ENCODE measurements at regions not wholly inside any gene's neighbourhood (a gene's known extent, or its start where the extent isn't known, plus 50 kb on each side); places are given as distances from the start of the nearest gene placed in this dataset.
A peak's percentile ranks its signal among the peaks of the same experiment; 100 is the strongest.

DNA sequence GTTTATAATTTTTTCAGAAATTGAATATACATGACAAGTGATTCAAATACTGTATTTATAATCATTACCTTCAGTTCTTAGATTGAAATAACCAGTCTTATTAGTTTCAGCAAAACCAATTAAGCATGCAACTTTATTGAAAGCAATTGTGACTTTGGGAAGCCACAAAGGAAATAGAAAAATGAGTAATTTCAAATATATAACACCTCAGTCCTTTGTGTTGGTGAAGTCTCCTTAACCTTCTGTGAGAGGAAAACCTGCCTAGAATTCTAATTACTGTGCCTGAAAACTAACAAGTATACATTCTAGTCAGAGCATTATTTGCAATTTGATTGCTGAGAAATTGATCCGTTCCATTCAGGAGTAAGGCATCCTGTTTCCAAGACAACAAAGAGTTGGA lies 95.8 kb downstream of the S1PR1 start:
- DNase-seq (ENCODE audit: low read depth in 2 of 2), result no peak
- no peak overlapping the region for H3K4me3 ChIP-seq (replicated peaks in 1 of 2; ENCODE audit: low read depth in 2 of 2, low read length in 2 of 2)
- TF ChIP-seq, protein P1, sequence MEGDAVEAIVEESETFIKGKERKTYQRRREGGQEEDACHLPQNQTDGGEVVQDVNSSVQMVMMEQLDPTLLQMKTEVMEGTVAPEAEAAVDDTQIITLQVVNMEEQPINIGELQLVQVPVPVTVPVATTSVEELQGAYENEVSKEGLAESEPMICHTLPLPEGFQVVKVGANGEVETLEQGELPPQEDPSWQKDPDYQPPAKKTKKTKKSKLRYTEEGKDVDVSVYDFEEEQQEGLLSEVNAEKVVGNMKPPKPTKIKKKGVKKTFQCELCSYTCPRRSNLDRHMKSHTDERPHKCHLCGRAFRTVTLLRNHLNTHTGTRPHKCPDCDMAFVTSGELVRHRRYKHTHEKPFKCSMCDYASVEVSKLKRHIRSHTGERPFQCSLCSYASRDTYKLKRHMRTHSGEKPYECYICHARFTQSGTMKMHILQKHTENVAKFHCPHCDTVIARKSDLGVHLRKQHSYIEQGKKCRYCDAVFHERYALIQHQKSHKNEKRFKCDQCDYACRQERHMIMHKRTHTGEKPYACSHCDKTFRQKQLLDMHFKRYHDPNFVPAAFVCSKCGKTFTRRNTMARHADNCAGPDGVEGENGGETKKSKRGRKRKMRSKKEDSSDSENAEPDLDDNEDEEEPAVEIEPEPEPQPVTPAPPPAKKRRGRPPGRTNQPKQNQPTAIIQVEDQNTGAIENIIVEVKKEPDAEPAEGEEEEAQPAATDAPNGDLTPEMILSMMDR (IDR thresholded peaks at IDR 0.05; ENCODE audit: low read depth, low read length), result no peak

- H3K4me3 ChIP-seq (replicated peaks in 1 of 2; ENCODE audit: low read depth in 2 of 2, low read length in 2 of 2), result no peak overlapping the region
- TF ChIP-seq, protein P1 (IDR thresholded peaks at IDR 0.05; ENCODE audit: low read depth, low read length), result no peak
- no peak for DNase-seq (ENCODE audit: low read depth in 2 of 2)
Measured at GRCh38 chr1:101333186-101333585, 96.4 kb downstream of the S1PR1 start.

GRCh38 chr1:101337968-101338367 lies 101.1 kb downstream of the S1PR1 start:
- TF ChIP-seq, protein P1 (IDR thresholded peaks at IDR 0.05; ENCODE audit: low read depth, low read length), result no peak
- no peak for DNase-seq (ENCODE audit: low read depth in 2 of 2)
- no peak overlapping the region for H3K4me3 ChIP-seq (replicated peaks in 1 of 2; ENCODE audit: low read depth in 2 of 2, low read length in 2 of 2)

DNA sequence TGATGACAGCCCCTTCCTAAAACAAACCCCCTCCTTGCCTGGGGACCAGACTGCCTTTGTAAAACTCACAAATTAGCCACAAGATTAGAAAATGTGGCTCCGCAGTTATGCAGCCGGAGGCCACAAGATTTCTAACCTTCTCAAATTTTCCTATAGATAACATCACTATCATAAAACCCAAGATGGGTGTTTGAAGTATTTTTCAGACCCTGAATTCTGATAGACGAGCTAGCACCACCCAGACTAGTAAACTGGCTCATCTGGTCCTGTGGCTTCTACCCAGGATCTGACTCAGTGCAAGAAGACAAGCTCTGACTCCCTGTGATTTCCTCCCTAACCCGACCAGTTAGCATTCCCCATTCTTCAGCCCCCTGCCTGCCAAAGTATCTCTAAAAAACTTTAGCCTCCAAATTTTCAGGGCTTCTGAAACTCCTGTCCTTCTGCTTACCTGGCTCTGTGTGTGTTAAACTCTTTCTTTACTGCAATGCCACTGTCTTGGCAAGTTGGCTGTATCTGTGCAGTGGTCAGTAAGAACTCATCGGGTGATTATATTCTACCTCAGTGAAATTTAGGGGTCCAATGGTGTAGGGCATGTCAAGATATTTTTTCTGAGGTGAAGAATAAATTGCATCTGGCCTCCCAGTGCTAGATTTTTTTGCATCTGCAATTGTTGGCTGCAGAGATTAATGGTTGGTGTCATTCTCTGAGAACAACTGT lies 102.1 kb downstream of the S1PR1 start:
- no peak overlapping the region for H3K4me3 ChIP-seq (replicated peaks in 1 of 2; ENCODE audit: low read depth in 2 of 2, low read length in 2 of 2)
- DNase-seq (ENCODE audit: low read depth in 2 of 2), result peak in 1 of 2 donors; percentile 29
- TF ChIP-seq, protein P1 (IDR thresholded peaks at IDR 0.05; ENCODE audit: low read depth, low read length), result no peak

DNA sequence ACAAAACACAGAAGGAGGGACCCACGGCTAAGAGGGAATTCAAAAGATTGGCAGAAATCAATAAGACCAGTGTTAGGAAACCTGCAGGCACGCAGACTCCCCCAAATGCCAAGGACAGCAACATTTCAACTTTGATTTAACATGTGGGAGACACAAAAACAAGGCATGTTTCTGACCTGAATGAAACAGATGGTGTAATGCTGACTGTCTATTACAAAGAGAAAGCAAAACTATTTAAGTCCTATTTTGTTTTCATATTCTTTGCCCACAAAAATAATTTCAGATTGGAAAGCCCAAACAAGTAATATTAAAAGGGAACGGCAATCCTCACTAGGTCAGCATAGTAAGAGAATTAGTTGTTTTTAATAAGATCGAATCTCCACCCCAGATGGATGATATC lies 107.9 kb downstream of the S1PR1 start:
- no peak overlapping the region for H3K4me3 ChIP-seq (replicated peaks in 1 of 2; ENCODE audit: low read depth in 2 of 2, low read length in 2 of 2)
- TF ChIP-seq, protein P1 (IDR thresholded peaks at IDR 0.05; ENCODE audit: low read depth, low read length), result no peak
- no peak for DNase-seq (ENCODE audit: low read depth in 2 of 2)

DNA sequence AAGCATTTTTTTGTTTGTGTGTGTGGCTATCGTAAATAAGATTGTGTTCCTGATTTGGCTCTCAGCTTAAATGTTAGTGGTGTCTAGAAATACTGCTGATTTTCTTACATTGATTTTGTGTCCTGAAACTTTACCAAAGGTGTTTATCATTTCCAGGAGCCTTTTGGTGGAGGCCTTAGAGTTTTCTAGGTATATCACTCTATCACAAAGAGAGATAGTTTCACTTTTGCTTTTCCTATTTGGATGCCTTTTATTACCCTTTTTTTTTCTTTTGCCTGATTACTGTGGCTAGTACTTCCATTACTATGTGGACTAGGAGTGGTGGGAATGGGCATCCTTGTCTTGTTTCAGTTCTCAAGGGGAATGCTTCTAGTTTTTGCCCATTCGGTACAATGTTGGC lies 109.6 kb downstream of the S1PR1 start:
- no peak overlapping the region for H3K4me3 ChIP-seq (replicated peaks in 1 of 2; ENCODE audit: low read depth in 2 of 2, low read length in 2 of 2)
- TF ChIP-seq, protein P1 (IDR thresholded peaks at IDR 0.05; ENCODE audit: low read depth, low read length), result no peak
- no peak for DNase-seq (ENCODE audit: low read depth in 2 of 2)

- TF ChIP-seq, protein P1 (IDR thresholded peaks at IDR 0.05; ENCODE audit: low read depth, low read length), result no peak
- no peak overlapping the region for H3K4me3 ChIP-seq (replicated peaks in 1 of 2; ENCODE audit: low read depth in 2 of 2, low read length in 2 of 2)
- DNase-seq (ENCODE audit: low read depth in 2 of 2), result no peak
Measured at GRCh38 chr1:101356013-101356412, 119.2 kb downstream of the S1PR1 start.

All from cardiac fibroblast (primary cell).